ENCODE measurements at regions not wholly inside any gene's neighbourhood (a gene's known extent, or its start where the extent isn't known, plus 50 kb on each side); places are given as distances from the start of the nearest gene placed in this dataset.

- TF ChIP-seq POLR2A (IDR thresholded peaks at IDR 0.05; ENCODE audit: low read length) (no peak), GATA1 (IDR thresholded peaks at IDR 0.05; ENCODE audit: low read depth, low read length) (no peak)
Measured at GRCh38 chr18:53946594-53946993, 277.9 kb downstream of the MBD2 start.
